Neuronal stem cell (in vitro differentiated cells): ENCODE measurements at regions not wholly inside any gene's neighbourhood (a gene's known extent, or its start where the extent isn't known, plus 50 kb on each side); places are given as distances from the start of the nearest gene placed in this dataset.

Source experiments
- DNase-seq: peaks from one replicate; pipeline ENCODE4 v3.0.0-alpha.2; 2013; ENCODE audit warnings: low spot score
- H2AFZ ChIP-seq: one replicate; pipeline ENCODE4 v1.6.1; 2013; ENCODE audit warnings: mild to moderate bottlenecking, low read length, inconsistent platforms
- H2AK5ac ChIP-seq: 2 replicates; pipeline ENCODE4 v1.6.1; 2013; ENCODE audit warnings: low read depth, mild to moderate bottlenecking, inconsistent platforms, low read length, moderate library complexity, mixed read lengths
- H2BK120ac ChIP-seq: 2 replicates; pipeline ENCODE4 v1.6.1; 2013; ENCODE audit warnings: low read depth, mild to moderate bottlenecking, inconsistent platforms, low read length, moderate library complexity, mixed read lengths
- H2BK12ac ChIP-seq: one replicate; pipeline ENCODE4 v1.6.1; 2013; ENCODE audit warnings: low read length, inconsistent platforms
- H2BK15ac ChIP-seq: 2 replicates; pipeline ENCODE4 v1.6.1; 2013; ENCODE audit warnings: mild to moderate bottlenecking, low read length, inconsistent platforms, mixed read lengths
- H2BK5ac ChIP-seq: one replicate; pipeline ENCODE4 v1.6.1; 2013; ENCODE audit warnings: inconsistent platforms, mild to moderate bottlenecking, low read length, moderate library complexity
- H3K14ac ChIP-seq: one replicate; pipeline ENCODE4 v1.6.1; 2013; ENCODE audit warnings: low read length, inconsistent platforms
- H3K18ac ChIP-seq: 2 replicates; pipeline ENCODE4 v1.6.1; 2013; ENCODE audit warnings: low read length, inconsistent platforms
- H3K23ac ChIP-seq: 2 replicates; pipeline ENCODE4 v1.6.1; 2013; ENCODE audit warnings: low read depth, mild to moderate bottlenecking, mixed read lengths, low read length, inconsistent platforms; ENCODE audit not compliant: poor library complexity
- H3K27ac ChIP-seq: replicated peaks from 3 replicates; pipeline ENCODE4 v1.5.1; 2013; ENCODE audit warnings: low read length, inconsistent platforms
- H3K27me3 ChIP-seq, 3 experiments: 2 replicates each; pipeline ENCODE4 v1.6.1; 2013; ENCODE audit warnings: low read length in 3 of 3, mild to moderate bottlenecking in 2 of 3, inconsistent platforms in 1 of 3, low read depth in 1 of 3, mixed read lengths in 1 of 3, moderate library complexity in 1 of 3; ENCODE audit not compliant: control insufficient read depth in 3 of 3, insufficient read depth in 3 of 3
- H3K36me3 ChIP-seq, 2 donors: replicated peaks in 1 of 2; 2 replicates each; pipeline ENCODE4 v1.6.1; 2013; ENCODE audit warnings: low read length in 2 of 2; ENCODE audit not compliant: control insufficient read depth in 2 of 2, insufficient read depth in 2 of 2
- H3K4ac ChIP-seq: 2 replicates; pipeline ENCODE4 v1.6.1; 2013; ENCODE audit warnings: inconsistent platforms, mild to moderate bottlenecking, low read length, moderate library complexity
- H3K4me1 ChIP-seq, 2 donors: 1 replicate in 1 of 2; 2 replicates in 1 of 2; pipeline ENCODE4 v1.6.1; 2013; ENCODE audit warnings: low read length in 2 of 2, low read depth in 1 of 2; ENCODE audit not compliant: control insufficient read depth in 2 of 2, insufficient read depth in 1 of 2
- H3K4me2 ChIP-seq: one replicate; pipeline ENCODE4 v1.6.1; 2013; ENCODE audit warnings: mild to moderate bottlenecking, low read length, inconsistent platforms; ENCODE audit not compliant: insufficient read depth, poor library complexity, severe bottlenecking
- H3K4me3 ChIP-seq, 2 donors: 2 replicates each; pipeline ENCODE4 v1.5.1; 2013; ENCODE audit warnings: low read length in 2 of 2, mild to moderate bottlenecking in 2 of 2, inconsistent platforms in 1 of 2, moderate library complexity in 1 of 2
- H3K79me1 ChIP-seq: one replicate; pipeline ENCODE4 v1.6.1; 2013; ENCODE audit warnings: low read depth, mild to moderate bottlenecking, inconsistent platforms, low read length, moderate library complexity
- H3K9ac ChIP-seq: one replicate; pipeline ENCODE4 v1.6.1; 2013; ENCODE audit warnings: mild to moderate bottlenecking, low read depth, low read length, inconsistent platforms; ENCODE audit not compliant: poor library complexity
- H3K9me3 ChIP-seq, 2 donors: replicated peaks in 1 of 2; 2 replicates each; pipeline versions ENCODE3 to v1.6.1; 2013; ENCODE audit warnings: low read length in 2 of 2, mild to moderate bottlenecking in 2 of 2, inconsistent platforms in 1 of 2, low read depth in 1 of 2, mixed read lengths in 1 of 2, moderate library complexity in 1 of 2; ENCODE audit not compliant: control insufficient read depth in 2 of 2, insufficient read depth in 1 of 2
- H4K8ac ChIP-seq: one replicate; pipeline ENCODE4 v1.6.1; 2013; ENCODE audit warnings: low read depth, mild to moderate bottlenecking, inconsistent platforms, low read length, moderate library complexity
- H4K91ac ChIP-seq: one replicate; pipeline ENCODE4 v1.6.1; 2013; ENCODE audit warnings: low read length, low read depth, mild to moderate bottlenecking, inconsistent platforms; ENCODE audit not compliant: poor library complexity
- WGBS, 2 donors: extraction: QIAGEN DNeasy Blood & Tissue Kit; methylation state at CpG; one replicate each; pipeline ENCODE4 v1.1.7; 2013; ENCODE audit warnings: missing lambda C conversion rate in 2 of 2, mixed read lengths in 1 of 2; ENCODE audit not compliant: insufficient read length in 2 of 2, insufficient replicate concordance in 1 of 2; ENCODE audit errors: extremely low coverage in 2 of 2; 5-methylcytosine and 5-hydroxymethylcytosine counted together

DNA sequence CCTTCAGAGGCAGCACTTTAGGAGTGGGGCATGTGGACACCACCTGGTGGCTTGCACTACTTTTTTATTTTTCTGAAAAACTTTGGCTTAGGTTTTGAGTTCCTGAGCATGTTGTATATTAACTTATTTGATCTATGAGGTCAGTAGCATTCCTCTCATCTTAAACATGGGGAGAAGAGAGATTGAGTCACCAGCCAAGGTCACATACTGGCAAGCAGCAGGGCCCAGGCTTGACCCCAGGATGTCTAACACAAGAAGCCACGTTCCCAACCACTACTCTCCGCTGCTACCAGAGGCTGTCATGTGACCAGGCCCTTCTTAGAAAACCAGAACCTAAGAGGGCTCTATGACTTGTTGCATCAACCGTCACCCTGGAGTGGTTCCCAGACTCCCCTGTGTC, 210.3 kb upstream of the GPR26 start:
- H3K27ac ChIP-seq: no peak overlapping the region
- WGBS, 2 donors: no CpG with 5 or more reads among the region's 3 CpGs
- H3K9ac ChIP-seq: no peak overlapping the region
- H3K4me1 ChIP-seq: peaks cover 0 to 10% of the 10 kb centered on the region in 2 donors
- no peak overlapping the region for H2BK120ac ChIP-seq
- H3K4me3 ChIP-seq: no peak overlapping the region
- no peaks in the 10 kb centered on the region for H3K36me3 ChIP-seq
- H3K9me3 ChIP-seq: no peaks in the 10 kb centered on the region
- no peak overlapping the region for H2AFZ ChIP-seq
- no peak for DNase-seq
- H3K18ac ChIP-seq: no peak overlapping the region
- H2BK15ac ChIP-seq: no peak overlapping the region
- no peak overlapping the region for H3K4me2 ChIP-seq
- no peak overlapping the region for H3K4ac ChIP-seq
- no peaks in the 10 kb centered on the region for H3K79me1 ChIP-seq
- no peak overlapping the region for H2BK12ac ChIP-seq
- no peak overlapping the region for H4K8ac ChIP-seq
- no peak overlapping the region for H3K14ac ChIP-seq
- H2BK5ac ChIP-seq: no peak overlapping the region
- no peak overlapping the region for H2AK5ac ChIP-seq
- H3K27me3 ChIP-seq: no peaks in the 10 kb centered on the region
- H4K91ac ChIP-seq: no peak overlapping the region
- no peak overlapping the region for H3K23ac ChIP-seq

DNA sequence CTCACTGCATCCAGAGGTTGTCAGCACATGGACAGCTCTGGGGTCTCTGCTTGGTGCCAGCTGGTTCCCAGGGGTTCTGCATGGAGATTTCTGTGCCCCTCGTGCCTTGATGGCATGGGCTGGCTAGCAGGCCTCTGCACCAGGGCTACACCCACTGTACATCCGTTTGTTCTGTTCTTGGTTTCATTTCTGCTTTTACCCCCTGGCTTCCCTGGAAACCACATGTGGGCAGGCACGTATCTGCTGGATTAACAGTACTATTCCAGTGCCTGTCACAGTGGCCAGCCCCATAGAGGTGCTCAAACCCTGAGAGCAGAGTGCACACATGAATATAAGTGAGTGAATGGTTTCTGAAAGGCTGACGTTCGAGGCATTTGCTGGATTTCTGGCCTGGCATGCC, 207.2 kb upstream of the GPR26 start:
- Histone ChIP-seq H3K36me3 (no peaks in the 10 kb centered on the region), H3K9ac (no peak overlapping the region), H2BK15ac (no peak overlapping the region), H2BK12ac (no peak overlapping the region), H3K23ac (peak overlapping the region; percentile 8), H3K4me2 (no peak overlapping the region), H2BK5ac (no peak overlapping the region), H3K18ac (peak overlapping the region; percentile 49), H4K91ac (no peak overlapping the region), H2AK5ac (peak overlapping the region; percentile 34), H3K27ac (no peak overlapping the region), H3K4me1 (peaks cover 0 to 10% of the 10 kb centered on the region in 2 donors), H2BK120ac (no peak overlapping the region), H3K14ac (no peak overlapping the region), H2AFZ (no peak overlapping the region), H3K4ac (no peak overlapping the region), H3K9me3 (no peaks in the 10 kb centered on the region), H3K79me1 (no peaks in the 10 kb centered on the region), H3K4me3 (no peak overlapping the region), H3K27me3 (no peaks in the 10 kb centered on the region), H4K8ac (no peak overlapping the region)
- no CpG with 5 or more reads among the region's 5 CpGs for WGBS, 2 donors
- no peak for DNase-seq

DNA sequence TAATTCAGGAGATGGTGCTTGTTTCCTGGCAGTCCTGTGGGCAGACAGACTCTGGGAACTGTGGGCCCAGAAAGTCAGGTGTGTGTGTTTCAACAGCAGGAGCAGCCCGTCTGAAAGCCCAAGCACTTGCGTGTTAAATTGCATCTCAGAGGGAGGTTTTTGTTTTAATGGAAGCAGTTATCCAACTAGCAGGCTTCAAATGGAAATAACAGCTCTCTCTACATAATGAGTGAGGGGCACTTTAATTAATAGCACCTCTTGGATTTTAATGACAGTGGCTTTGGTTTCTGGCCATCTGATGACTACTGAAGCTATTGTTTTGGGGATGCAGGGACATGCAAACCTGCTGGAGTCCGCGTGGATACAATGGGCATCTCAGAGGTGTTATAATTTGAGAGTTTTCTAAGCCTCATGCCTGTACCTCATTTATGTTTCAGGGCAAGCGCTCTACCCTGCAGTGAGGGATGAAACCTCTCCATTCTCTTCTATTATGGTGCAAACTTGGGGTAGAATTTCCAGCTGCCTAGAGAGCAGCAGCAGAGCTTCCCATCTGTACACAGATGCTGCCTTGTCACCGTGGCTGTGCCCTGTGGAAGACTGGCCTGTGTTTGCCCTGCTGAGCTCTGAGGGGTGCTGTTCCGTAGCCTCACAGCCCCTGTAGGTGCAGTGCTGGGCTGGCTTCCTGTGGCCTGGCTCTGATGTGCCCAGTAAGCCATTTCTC, 206.6 kb upstream of the GPR26 start:
- DNase-seq: no peak
- H3K18ac ChIP-seq: no peak overlapping the region
- H3K4me3 ChIP-seq: peak overlapping the region in 1 of 2 donors; percentile 13
- no peaks in the 10 kb centered on the region for H3K27me3 ChIP-seq
- WGBS, 2 donors: no CpG with 5 or more reads among the region's 7 CpGs
- H2BK5ac ChIP-seq: no peak overlapping the region
- H3K4ac ChIP-seq: peak overlapping the region; percentile 4
- H2BK15ac ChIP-seq: peak overlapping the region; percentile 21
- H3K14ac ChIP-seq: no peak overlapping the region
- H2AK5ac ChIP-seq: peak overlapping the region; percentile 72
- no peak overlapping the region for H4K91ac ChIP-seq
- peak overlapping the region; percentile 3 for H2BK120ac ChIP-seq
- H3K9ac ChIP-seq: no peak overlapping the region
- H3K9me3 ChIP-seq: no peaks in the 10 kb centered on the region
- no peak overlapping the region for H3K4me2 ChIP-seq
- no peak overlapping the region for H3K27ac ChIP-seq
- no peak overlapping the region for H3K23ac ChIP-seq
- no peaks in the 10 kb centered on the region for H3K36me3 ChIP-seq
- H3K4me1 ChIP-seq: peaks cover 0 to 10% of the 10 kb centered on the region in 2 donors
- no peaks in the 10 kb centered on the region for H3K79me1 ChIP-seq
- H2BK12ac ChIP-seq: no peak overlapping the region
- H2AFZ ChIP-seq: no peak overlapping the region
- no peak overlapping the region for H4K8ac ChIP-seq

DNA sequence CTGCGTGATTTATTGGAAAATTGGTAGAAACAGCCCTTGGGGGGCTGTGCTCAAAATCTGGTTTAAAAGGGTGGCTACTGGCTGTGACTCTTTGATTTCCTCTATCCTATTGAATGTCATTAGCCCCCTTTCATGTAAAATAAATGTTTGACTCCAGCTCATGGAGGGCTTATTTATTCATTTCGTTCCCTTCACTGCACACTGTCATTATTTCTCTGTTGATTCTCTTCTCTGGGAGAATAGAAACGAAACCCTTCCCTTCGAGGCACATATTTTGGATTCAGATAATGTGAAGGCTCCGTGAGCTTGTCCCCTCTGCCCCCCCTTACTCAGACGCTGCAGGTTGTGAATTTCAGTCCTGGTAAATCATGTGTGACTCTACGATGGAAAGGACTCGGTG, 203.9 kb upstream of the GPR26 start:
- Histone ChIP-seq H3K4me2 (no peak overlapping the region), H3K4me1 (peaks cover 0 to 10% of the 10 kb centered on the region in 2 donors), H4K91ac (no peak overlapping the region), H3K9ac (no peak overlapping the region), H3K27ac (no peak overlapping the region), H3K79me1 (no peaks in the 10 kb centered on the region), H3K27me3 (no peaks in the 10 kb centered on the region), H2BK120ac (no peak overlapping the region), H3K23ac (no peak overlapping the region), H3K4me3 (no peak overlapping the region), H4K8ac (no peak overlapping the region), H2AK5ac (no peak overlapping the region), H3K4ac (no peak overlapping the region), H2AFZ (no peak overlapping the region), H3K36me3 (no peaks in the 10 kb centered on the region), H3K14ac (no peak overlapping the region), H3K18ac (no peak overlapping the region), H2BK5ac (no peak overlapping the region), H2BK12ac (no peak overlapping the region), H3K9me3 (no peaks in the 10 kb centered on the region), H2BK15ac (no peak overlapping the region)
- WGBS, 2 donors: no CpG with 5 or more reads among the region's 8 CpGs
- no peak for DNase-seq
